Tibial nerve (tissue), 4 donors: ENCODE measurements at regions not wholly inside any gene's neighbourhood (a gene's known extent, or its start where the extent isn't known, plus 50 kb on each side); places are given as distances from the start of the nearest gene placed in this dataset.

Experiments used
- DNase-seq, 2 donors: peaks; one replicate each; pipeline ENCODE4 v3.0.0-alpha.2; 2019; ENCODE audit warnings: low spot score in 2 of 2
- H3K27ac ChIP-seq, 4 donors: fragments of 200-600 bp; sonication (generic) in 3 of 4; one replicate each; pipeline ENCODE4 v1.5.1; 2017 to 2019; ENCODE audit warnings: mild to moderate bottlenecking in 1 of 4
- H3K27me3 ChIP-seq, 2 donors: fragments of 200-600 bp; sonication (generic) in 1 of 2; one replicate each; pipeline versions ENCODE4 v1.5.1 to v1.6.0; 2017 to 2019
- H3K36me3 ChIP-seq, 3 donors: fragments of 200-600 bp; sonication (generic); one replicate each; pipeline ENCODE4 v1.5.1; 2018 to 2019
- H3K4me1 ChIP-seq, 4 donors: fragments of 200-600 bp; sonication (generic) in 3 of 4; one replicate each; pipeline ENCODE4 v1.5.1; 2017 to 2019
- H3K4me3 ChIP-seq, 4 donors: fragments of 200-600 bp; sonication (generic) in 3 of 4; one replicate each; pipeline ENCODE4 v1.5.1; 2017 to 2019; ENCODE audit warnings: mild to moderate bottlenecking in 1 of 4, moderate library complexity in 1 of 4
- H3K9me3 ChIP-seq, 4 donors: fragments of 200-600 bp; sonication (generic) in 3 of 4; one replicate each; pipeline ENCODE4 v1.5.1; 2017 to 2019
- EP300 ChIP-seq, 2 donors: sonication (generic); formaldehyde crosslinking; IDR thresholded peaks; one replicate each; pipeline ENCODE4 v1.6.1; 2017; ENCODE audit warnings: antibody characterized with exemption in 2 of 2, mild to moderate bottlenecking in 1 of 2
- POLR2A ChIP-seq, 2 donors: fragments of 450-650 bp; IDR thresholded peaks; one replicate each; pipeline ENCODE4 v1.6.1; 2017; ENCODE audit warnings: antibody characterized with exemption in 2 of 2, mild to moderate bottlenecking in 2 of 2, moderate library complexity in 2 of 2
- WGBS, 2 donors: methylation state at CpG; one replicate each; pipeline ENCODE4 v1.1.5; 2018; 5-methylcytosine and 5-hydroxymethylcytosine counted together
- TF ChIP-seq, protein P1 (sequence below), 5 experiments: fragments of 200-600 bp in 3 of 5; fragments of 450-650 bp in 2 of 5; sonication (generic) in 3 of 5; IDR thresholded peaks; one replicate each; pipeline ENCODE4 v1.5.1; 2016 to 2019; ENCODE audit warnings: antibody characterized with exemption in 5 of 5, mild to moderate bottlenecking in 3 of 5, moderate library complexity in 2 of 5

DNA sequence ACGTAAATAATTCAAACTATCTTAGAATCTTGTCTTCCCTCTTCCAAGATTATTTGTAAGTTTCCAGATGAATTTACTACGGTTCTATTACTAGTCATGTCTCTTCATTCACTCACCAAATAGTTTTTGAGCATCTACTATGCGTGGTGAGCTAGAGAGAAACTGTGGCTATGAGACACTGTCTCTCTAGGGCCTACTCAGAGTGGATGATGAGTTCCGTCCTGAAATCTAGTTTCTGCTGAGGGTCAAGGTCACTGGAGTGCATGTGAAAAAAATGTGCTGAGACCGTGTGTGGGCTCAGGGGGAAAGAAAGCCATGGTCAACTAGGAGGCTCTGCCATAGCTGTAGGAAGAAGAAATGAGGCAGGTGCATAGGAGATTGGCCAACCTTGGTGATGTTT lies 320.2 kb upstream of the GATB start:
- no peaks in the 10 kb centered on the region for H3K27me3 ChIP-seq
- DNase-seq: no peak
- no peaks in the 10 kb centered on the region for H3K9me3 ChIP-seq
- H3K27ac ChIP-seq: no peak overlapping the region
- no peaks in the 10 kb centered on the region for H3K36me3 ChIP-seq
- H3K4me1 ChIP-seq: no peaks in the 10 kb centered on the region
- H3K4me3 ChIP-seq: no peak overlapping the region
- WGBS, 2 donors: 45 to 61% methylated on average over 5 of the region's 5 CpGs
- TF ChIP-seq POLR2A (IDR thresholded peaks at IDR 0.05): no peak
- TF ChIP-seq EP300 (IDR thresholded peaks at IDR 0.05): no peak
- TF ChIP-seq, protein P1, sequence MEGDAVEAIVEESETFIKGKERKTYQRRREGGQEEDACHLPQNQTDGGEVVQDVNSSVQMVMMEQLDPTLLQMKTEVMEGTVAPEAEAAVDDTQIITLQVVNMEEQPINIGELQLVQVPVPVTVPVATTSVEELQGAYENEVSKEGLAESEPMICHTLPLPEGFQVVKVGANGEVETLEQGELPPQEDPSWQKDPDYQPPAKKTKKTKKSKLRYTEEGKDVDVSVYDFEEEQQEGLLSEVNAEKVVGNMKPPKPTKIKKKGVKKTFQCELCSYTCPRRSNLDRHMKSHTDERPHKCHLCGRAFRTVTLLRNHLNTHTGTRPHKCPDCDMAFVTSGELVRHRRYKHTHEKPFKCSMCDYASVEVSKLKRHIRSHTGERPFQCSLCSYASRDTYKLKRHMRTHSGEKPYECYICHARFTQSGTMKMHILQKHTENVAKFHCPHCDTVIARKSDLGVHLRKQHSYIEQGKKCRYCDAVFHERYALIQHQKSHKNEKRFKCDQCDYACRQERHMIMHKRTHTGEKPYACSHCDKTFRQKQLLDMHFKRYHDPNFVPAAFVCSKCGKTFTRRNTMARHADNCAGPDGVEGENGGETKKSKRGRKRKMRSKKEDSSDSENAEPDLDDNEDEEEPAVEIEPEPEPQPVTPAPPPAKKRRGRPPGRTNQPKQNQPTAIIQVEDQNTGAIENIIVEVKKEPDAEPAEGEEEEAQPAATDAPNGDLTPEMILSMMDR (IDR thresholded peaks at IDR 0.05): no peak

DNA sequence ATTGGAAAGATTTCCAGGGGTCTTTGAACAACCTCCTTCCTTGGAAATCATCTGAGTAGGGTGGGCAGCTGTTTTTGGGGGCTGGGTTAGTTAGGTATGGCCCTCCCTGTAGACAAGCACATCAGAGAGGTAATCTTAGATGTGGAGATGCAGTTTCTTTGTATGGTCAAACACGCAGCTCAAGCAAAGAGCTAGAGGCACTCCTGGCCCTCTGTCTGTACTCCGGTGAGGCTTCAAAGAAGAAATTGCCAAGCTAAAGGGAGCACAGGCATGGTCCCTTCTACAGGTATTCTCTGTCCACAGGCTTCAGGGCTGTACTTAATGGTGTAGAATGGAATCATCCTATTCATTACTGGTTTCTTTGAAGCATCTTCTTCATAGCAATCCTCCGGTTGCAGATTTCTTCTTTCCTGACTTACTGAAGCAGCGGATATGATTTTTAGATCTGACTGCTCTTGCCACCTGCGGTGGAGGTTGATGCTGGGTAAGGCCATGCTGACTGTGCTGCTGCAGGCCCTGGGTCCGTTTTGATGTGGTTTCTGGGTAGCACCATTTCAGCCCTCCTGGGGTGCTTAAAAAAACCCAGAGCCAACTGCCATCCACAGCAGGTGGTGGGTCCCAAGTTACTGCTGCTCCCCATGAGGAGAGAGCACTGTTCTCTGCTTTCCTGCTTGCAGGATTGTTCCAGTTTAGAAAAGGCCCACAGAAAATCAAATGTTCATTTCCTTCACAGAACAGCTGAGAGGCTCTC lies 318.9 kb upstream of the GATB start:
- Histone ChIP-seq H3K27ac (no peak overlapping the region), H3K9me3 (no peaks in the 10 kb centered on the region), H3K27me3 (no peaks in the 10 kb centered on the region), H3K36me3 (no peaks in the 10 kb centered on the region), H3K4me1 (no peaks in the 10 kb centered on the region), H3K4me3 (no peak overlapping the region)
- TF ChIP-seq POLR2A (IDR thresholded peaks at IDR 0.05) (no peak), EP300 (IDR thresholded peaks at IDR 0.05) (no peak)
- TF ChIP-seq, protein P1 (IDR thresholded peaks at IDR 0.05): no peak
- WGBS, 2 donors: 88 to 91% methylated on average over 6 of the region's 6 CpGs
- DNase-seq: no peak

DNA sequence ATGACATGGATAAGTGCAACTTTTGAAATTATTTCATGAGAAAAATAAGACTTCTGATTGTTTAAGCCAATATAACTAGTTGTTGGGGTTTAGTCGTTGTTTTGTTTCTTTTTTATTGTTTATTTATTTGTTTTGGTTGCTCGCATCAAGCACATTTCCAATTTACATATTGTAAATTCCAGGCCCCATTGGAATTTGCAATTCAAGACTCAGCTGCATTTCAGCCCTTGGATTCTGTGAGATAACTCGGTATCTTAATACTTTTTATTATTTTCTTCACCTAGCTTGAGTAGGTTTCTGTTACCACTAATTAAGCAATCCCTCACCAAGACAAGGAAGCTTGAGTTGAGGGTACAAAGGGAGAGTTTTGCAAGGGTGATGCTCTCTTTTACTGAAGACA lies 318.3 kb upstream of the GATB start:
- no peaks in the 10 kb centered on the region for H3K36me3 ChIP-seq
- H3K4me3 ChIP-seq: no peak overlapping the region
- no peak for DNase-seq
- 85 to 88% methylated on average over 3 of the region's 3 CpGs for WGBS, 2 donors
- H3K9me3 ChIP-seq: no peaks in the 10 kb centered on the region
- H3K27ac ChIP-seq: no peak overlapping the region
- H3K27me3 ChIP-seq: no peaks in the 10 kb centered on the region
- no peaks in the 10 kb centered on the region for H3K4me1 ChIP-seq
- TF ChIP-seq EP300 (IDR thresholded peaks at IDR 0.05) (no peak), POLR2A (IDR thresholded peaks at IDR 0.05) (no peak)
- TF ChIP-seq, protein P1 (IDR thresholded peaks at IDR 0.05): no peak

DNA sequence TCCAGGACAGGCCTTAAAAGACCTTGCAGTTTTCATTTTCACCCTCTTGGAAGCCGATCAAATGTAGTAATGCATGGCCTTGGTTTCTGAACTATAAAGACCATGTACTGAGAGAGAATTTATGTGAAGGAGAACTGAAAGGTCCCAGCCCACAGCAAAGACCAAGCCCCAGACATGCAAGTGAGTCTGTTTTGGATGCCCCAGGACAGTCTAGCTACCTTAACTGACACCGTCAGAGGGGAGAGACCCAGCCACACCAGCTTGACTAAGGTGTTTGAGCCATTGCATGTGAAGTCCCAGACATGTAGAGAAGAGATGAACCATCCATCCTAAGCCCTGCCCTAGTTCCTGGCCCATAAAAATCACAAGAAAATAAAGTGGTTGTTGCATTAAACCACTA lies 316.8 kb upstream of the GATB start:
- no peak overlapping the region for H3K27ac ChIP-seq
- no peak overlapping the region for H3K4me3 ChIP-seq
- no peak for DNase-seq
- H3K36me3 ChIP-seq: no peaks in the 10 kb centered on the region
- TF ChIP-seq POLR2A (IDR thresholded peaks at IDR 0.05): no peak
- TF ChIP-seq, protein P1 (IDR thresholded peaks at IDR 0.05): no peak
- TF ChIP-seq EP300 (IDR thresholded peaks at IDR 0.05): no peak
- 93 to 100% methylated on average over 2 of the region's 2 CpGs for WGBS, 2 donors
- no peaks in the 10 kb centered on the region for H3K4me1 ChIP-seq
- no peaks in the 10 kb centered on the region for H3K9me3 ChIP-seq
- no peaks in the 10 kb centered on the region for H3K27me3 ChIP-seq

DNA sequence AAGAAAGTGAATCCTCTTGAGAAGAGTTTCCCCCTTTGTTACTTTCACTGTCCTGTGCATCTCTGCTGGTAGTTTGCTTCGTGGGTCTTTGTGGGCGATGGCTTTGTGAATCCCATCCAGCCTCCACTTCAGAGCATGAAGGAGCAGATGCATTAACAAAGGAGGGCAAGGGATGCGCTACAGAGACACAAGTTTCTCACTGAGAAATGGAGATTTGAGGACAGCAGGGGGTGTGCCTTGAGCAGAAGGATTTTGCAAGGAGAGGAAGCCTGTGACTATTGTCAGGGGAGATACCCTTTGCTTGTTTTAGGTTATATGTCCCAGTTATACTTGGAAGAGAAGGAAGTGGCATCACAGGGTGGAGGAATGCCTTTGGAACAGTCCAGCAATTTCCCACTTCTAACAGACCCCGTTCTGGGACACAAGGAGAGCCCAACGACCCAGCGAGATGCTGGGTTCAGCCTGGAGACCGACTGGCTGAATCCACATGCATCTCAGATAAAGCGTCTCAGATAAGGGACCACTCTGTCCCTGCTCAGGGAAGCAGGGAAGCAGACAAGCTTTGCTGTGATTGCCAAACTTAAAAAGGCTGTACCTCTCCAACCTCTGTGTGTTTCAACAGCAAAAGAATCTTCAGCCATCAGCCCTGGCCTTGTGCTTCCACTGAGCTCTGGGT lies 314.6 kb upstream of the GATB start:
- TF ChIP-seq, protein P1 (IDR thresholded peaks at IDR 0.05): no peak
- TF ChIP-seq EP300 (IDR thresholded peaks at IDR 0.05) (no peak), POLR2A (IDR thresholded peaks at IDR 0.05) (no peak)
- 65 to 79% methylated on average over 8 of the region's 8 CpGs for WGBS, 2 donors
- Histone ChIP-seq H3K36me3 (no peaks in the 10 kb centered on the region), H3K9me3 (no peaks in the 10 kb centered on the region), H3K4me1 (no peaks in the 10 kb centered on the region), H3K4me3 (no peak overlapping the region), H3K27me3 (no peaks in the 10 kb centered on the region), H3K27ac (no peak overlapping the region)
- DNase-seq: no peak
